GM21723 (cell line): ENCODE measurements at regions not wholly inside any gene's neighbourhood (a gene's known extent, or its start where the extent isn't known, plus 50 kb on each side); places are given as distances from the start of the nearest gene placed in this dataset.

Experiments
- ATAC-seq: cut with Tn5 transposase; IDR thresholded peaks from one replicate; pipeline ENCODE4 v1.9.1; 2021; ENCODE audit warnings: mild to moderate bottlenecking, moderate library complexity; ENCODE audit not compliant: unreplicated experiment

DNA sequence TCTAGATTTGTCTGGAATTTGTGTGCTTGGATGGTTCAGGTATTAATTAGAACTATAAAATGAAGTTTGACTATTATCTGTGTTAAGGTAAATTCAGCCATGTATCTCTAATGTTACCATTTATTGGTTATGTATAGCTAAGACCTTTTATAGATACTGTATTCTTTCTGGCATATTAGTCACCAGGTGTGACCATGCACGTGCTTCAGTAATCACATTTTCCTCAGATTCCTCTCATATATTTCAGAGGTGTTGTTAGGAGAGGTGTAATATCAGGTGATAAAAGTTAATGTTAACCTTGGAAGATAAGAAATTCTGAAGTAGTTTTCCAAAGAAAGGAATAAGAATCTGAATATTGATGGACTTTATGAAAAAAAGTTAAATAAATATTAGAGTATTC, 194.5 kb upstream of the KHDRBS2 start:
- ATAC-seq: no peak

DNA sequence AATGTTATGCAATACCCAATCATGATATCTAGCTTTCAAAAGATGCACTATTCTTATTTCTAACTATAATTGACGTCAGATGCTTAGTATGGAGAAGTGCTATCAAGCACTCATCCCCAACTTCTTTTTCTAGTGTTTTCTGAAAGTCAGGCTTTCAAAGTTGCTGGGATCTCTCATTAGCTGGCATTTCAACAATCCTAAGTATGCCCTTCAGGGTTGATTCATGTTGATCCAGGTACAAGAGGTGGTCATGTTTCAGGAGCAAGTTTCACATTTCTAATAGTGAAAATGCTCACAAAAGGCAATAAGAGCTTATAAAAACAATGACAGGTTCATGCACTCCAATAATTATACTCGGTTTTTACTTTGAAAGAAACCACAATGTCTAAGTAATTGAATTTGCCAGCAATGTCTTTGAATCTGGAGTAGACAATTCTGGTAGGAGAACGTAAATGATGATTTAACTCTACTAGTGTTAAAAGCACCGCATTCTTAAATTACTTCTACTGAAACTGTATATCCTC, 193.7 kb upstream of the KHDRBS2 start:
- no peak for ATAC-seq

DNA sequence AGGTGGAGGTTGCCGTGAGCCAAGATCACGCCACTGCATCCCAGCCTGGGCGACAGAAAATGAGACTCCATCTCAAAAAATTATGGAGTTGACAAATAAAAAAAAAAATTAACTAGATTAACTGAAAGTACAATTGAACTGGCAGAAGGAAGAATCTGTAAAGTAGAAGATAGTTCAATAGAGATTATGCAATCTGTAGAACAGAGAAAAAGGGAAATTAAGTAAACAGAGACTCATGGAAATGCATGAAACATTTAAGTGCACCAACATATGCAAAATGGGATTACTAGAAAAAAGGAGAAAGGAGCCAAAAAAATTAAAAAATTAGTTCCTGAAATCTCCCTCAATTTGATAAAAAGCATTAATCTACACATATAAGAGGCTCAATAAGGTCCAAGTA, 188.8 kb upstream of the KHDRBS2 start:
- no peak for ATAC-seq

DNA sequence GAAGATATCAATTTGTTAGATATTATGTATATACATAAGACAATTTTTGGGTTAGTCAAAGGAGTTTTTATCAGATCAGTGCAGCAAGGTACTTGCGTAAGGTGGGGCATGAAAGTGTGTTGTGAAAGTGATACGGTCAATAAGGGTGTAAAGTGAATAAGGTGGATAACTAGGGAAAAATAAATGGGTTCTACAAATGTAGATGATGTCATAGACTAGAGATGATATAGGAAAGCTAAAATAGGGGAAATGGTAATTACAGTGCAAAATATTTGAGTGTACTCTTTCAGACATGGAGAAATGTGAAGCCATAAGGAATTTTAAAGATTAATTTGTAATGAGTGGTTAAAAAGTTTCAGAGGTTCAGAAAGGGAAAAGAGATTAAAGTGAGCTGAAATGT, 180.6 kb upstream of the KHDRBS2 start:
- no peak for ATAC-seq

DNA sequence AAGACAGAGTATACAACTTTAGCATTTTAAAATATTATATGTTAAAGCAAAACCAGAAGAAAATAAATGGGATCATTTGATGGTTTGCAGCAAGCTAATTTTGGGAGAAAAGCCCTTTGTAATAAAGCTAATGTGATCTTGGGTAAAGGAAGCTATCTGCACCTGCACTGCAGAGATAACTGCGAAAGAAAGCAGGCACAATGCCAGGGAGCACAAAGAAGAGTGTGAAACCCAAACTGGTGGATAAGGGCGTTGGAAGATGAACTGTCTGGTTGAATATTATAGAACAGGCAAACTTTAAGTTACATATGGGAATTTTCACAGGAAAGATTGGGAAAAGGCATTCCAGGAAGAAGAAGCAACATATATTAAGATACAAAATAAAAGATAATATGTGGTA, 179.2 kb upstream of the KHDRBS2 start:
- no peak for ATAC-seq

DNA sequence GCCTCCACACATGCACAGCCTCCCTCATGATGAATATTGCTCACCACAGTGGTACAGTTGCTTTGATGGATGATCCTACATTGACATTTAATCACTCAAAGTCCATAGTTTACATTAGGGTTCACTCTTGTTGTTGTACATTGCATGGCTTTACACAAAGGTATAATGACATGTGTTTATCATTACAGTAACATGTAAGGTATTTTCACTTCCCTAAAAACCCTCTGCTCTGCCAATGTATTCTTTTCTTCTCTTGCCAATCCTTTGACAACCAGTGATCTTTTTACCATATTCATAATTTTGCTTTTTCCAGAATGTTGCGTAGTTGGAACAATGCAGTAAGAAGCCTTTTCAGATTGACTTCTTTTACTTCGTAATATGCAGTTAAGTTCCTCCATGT, 166.6 kb upstream of the KHDRBS2 start:
- no peak for ATAC-seq

DNA sequence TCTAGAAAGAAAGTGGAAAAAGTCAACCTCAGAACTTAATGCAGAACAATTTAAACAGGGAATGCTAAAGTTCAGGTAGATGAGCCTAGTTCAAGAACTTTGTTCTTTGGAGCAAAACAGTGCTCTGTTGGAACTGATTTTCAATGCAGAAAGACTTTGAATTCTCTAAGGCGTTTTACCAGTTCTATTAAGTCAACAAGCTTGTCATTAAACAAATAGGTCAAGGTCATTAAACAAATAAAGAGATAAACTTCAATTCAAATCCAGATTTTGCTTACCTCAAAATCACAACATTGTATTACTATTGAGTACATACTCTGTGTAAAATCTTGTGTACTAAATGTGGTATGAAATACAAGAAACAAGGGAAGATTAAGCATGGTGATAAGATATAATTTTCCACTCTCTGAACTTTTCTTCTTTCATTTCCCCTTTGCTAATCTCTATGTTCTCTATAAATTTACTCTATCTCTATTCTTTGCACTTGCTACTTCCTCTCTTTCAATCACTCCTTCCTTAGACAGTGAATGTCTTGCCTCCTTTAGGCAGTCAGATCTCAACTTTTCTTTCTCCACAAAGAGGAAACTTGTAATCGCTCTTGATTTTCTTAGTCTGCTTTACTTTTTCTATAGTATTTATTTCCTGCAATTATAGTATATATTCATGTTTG, 160.8 kb upstream of the KHDRBS2 start:
- no peak for ATAC-seq

DNA sequence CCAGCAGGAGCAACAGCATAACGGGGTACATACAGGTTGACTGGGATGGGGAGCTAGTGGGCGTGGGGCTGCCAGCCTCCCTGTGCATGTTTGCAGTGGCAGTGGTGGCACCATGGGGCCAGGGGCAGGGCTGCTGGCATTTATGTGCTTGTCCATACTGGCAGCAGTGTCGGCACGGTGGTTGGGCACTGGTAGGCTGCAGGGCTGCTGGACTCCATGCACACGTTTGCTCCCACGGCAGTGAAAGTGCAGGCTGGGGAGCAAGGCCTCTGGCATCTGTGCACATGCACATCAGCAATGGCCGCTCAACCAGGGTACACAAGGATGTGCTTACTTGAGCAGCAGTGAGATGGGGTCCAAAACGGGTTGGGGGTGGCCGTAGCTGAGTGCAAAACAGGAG, 159.5 kb upstream of the KHDRBS2 start:
- no peak for ATAC-seq

DNA sequence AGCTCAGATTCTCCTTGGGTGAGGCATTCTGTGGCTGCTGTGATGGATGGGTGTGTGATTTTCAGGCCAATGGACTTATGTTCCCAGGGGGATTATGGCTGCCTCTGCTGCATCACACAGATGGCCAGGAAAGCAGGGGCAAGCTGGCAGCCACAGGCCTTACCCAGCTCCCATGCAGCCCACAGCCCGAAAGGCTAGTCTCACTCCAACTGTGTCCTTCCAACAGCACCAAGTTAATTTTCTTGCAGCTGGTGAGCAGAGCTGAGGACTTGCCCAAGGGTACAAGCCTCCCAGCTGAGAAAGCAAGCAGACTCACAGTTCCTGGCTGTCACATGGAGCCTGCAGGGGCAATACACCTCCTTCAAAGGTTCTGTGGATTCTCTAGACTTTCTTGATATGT, 155.2 kb upstream of the KHDRBS2 start:
- ATAC-seq: no peak

DNA sequence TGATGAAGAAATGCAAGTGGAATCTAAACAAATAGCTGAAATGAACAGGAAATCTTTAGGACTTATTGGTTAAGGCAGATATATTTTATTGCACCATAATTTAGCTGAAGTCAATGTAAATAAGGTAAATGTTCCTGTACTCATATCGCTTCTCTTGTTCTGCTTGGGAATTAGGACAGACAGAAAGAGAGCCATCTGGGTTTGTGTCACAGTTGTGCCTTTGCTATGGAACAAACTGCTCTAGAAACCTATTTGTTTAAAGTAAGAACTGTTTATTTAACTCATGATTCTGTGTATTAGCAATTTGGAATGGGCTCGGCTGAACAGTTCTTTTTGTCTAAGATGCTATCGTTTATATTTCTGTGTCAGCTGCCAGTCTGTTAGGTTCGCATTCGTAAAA, 143.8 kb upstream of the KHDRBS2 start:
- ATAC-seq: no peak

DNA sequence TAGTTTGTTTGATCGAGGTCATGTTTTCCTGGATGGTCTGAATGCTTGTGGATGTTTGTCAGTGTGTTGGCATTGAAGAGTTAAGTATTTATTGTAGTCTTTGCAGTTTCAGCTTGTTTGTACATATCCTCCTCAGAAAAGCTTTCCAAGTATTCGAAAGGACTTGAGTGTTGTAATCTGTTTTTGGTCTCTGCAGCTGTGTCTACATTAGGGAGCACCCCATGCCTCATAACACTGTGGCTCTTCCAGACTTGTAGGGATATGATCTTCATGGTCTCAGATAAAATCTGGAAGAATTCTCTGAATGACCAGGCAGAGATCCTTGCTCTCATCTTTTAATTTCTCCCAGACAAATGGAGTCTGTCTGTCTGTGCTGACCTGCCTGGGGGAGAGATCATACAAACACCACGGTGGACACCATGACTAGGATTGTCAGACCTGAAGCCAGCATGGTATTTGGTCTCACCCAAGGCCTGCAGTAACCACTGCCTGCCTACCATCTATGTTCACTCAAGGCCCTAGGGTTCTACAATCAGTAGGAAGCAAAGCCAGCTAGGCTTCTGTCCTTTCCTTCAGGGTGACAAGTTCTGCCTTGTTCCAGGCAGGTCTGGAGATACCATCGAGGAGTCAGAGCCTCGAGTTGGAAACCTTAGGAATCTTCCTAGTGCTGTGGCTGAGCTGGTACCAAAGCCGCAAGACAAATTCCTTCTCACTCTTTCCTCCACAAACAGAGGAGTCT, 114.7 kb upstream of the KHDRBS2 start:
- no peak for ATAC-seq

DNA sequence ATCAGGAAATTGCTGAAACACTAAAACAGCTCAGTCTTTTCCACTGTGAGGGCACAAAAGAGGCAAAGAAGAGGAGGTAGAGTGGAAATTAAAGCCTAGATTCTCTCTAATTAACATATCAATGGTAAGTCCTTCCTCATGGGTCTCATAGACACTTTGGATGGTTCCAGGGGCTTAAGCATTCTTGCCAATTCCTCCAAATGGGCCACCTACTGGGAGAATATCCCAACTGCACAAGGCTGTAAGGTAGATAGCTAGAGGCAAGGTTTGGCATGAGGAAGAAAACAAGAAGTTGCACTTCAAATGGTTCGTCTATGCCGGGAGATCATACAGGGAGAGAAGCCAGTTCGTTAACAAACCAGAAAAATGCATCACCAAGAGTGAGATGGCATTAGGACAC, 107.6 kb upstream of the KHDRBS2 start:
- no peak for ATAC-seq

DNA sequence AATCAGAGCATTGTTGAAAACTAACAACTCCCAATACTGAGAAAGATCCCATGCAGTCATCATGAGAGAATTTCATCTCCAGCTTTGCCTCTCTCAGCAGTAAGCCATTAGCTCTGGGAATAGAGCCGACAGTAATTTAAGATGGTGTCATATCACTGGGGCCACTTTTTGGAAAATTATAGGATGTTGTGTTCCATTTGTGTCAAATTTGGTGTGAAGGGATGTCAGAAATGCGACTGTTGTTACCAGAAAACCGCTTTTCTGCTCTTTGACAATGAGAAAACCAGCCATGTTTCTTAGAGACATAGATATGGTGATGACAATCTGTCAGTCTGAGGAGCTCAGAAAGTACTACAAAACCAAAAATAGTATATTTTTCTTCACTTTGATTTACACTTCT, 106.3 kb upstream of the KHDRBS2 start:
- ATAC-seq: no peak

DNA sequence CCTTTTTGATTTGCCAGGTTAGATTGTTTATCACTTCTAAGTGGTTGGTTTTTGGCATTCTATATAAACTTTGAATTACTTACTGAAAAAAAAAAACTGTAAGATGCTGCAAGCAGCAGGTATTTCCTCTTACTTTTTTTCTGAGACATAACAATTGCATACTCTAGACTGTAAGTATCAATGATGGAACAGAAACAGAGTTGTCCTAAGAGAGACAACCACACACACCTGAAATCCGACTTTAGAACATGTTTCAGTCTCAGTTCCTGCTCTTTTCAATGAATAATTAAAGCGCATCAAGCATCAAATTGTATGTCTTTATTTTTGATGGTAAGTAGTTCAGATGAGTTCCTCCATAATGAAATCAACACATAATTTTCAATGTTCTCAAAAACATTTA, 105.3 kb upstream of the KHDRBS2 start:
- no peak for ATAC-seq

DNA sequence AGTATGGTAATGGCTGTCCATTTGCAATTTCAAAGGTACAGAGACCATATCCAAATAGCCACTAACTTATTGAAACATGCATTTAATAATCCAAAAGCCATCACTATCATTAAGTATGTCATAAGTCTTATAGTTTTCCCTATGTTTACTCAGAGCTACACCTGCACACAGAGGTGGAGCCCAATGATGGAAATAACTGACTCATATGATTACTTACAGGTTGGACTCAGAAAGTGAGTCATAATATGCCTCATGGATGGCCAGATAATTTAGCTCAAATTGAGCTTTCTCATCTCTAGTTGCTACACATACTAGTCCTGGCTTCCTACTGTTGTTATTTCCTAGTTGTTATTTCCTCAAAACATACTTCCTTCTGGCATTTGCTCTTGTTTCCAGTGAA, 104.4 kb upstream of the KHDRBS2 start:
- ATAC-seq: no peak

DNA sequence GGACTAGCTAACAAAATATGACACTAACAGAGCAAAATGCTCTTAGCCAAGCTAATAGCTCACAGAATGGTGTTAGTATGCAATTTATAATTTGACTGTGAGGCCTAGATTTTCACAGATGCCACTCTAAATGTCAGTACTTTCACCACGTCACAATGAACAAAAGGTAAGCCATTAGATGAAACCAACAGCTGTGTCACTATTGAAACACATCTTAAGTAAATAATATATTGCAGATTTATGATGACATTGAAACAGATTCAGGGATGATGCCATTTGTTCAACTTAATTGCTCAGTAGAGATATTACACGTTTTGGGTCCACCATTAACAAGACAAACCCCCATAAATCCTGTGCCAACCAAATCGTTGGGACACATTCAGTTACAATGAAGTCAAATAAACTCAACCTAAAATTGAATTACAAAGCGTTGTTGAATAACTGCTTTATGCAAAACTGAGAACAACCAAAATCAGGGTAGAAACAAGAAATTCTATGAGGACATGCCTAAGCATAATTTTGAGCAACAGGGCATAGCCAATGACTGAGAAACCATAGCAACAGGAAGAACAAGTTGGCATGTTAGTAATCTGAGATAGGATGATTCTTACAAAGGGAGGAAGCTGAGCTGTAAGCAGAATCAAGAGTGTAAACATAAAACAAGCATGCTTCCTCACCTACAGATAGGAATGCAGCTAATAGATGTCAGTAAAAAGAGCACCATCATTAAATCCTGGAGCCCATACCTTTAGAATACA, 85.6 kb upstream of the KHDRBS2 start:
- no peak for ATAC-seq

DNA sequence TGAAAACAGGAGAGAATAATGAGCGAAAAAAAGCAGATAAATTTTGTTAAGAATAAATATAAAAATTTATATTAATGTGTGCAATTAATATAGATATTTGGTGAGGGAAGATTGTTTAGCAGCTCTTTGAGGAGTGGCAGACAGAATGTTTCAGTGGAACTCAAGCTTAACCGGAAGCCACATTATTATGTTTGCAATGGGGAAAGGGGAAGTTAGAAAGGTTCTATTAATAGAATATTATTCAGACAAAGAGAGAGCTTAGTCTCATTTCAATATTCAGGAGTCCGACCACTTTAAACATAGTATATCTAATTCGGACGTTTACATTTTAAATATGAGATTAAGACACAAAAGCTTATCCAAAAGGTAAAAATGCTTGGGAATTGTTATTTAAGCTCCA, 81.6 kb upstream of the KHDRBS2 start:
- ATAC-seq: peak; percentile 100

DNA sequence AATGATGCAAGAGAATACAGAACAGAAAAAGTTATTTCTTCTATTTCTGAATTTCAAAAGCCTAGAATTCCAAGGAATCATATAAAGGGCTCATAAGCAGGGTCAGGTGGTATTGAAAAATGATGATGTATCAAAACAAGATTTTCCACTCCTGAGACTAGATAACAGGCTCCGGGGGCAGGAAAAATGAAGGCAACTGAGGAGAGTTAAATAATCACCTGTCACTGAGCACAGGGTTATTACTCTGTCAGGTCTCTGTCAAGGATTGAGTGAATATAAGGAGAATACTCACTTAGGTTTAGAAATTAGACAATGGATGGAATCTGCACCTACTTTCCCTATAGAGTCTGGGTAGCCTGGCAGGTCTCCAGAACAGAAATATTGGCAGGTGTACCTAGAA, 76.1 kb upstream of the KHDRBS2 start:
- ATAC-seq: no peak

DNA sequence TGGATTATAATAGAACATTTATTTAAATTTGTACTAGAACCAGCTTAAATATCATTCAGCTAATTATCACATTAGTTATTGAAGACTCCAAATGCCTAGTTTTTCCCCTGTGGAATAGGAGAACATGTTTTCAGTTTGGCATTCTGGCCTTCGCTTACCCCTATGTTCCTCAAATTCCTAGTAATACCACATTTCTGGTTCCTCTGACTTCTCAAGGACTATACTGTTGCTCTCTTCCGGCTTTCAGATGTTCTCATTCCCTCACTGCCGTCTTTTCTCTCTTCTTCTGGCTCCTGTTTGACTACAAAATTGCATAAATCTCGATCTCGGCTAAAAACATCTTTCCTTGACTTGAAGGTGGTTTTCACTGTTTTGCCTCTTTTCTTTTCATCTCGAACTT, 71.8 kb upstream of the KHDRBS2 start:
- ATAC-seq: no peak

DNA sequence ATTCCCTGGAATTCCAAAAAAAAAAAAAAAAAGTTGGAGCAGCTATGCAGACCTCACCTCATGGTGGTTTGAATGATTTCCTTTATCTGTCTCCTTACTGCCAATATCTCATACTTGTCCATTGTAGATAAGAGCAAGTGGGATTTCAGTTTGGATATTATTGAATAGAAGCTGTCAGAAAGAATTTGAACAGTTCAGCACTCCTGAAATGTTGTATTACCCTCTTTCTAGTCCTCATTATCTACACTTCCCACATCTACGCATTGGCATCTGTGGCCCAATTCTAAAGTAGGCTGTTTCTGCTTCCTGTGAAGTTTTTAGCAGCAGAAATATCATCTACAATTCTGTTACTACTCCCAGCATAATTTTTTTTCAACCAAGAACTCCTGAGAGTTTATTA, 68.2 kb upstream of the KHDRBS2 start:
- ATAC-seq: no peak

DNA sequence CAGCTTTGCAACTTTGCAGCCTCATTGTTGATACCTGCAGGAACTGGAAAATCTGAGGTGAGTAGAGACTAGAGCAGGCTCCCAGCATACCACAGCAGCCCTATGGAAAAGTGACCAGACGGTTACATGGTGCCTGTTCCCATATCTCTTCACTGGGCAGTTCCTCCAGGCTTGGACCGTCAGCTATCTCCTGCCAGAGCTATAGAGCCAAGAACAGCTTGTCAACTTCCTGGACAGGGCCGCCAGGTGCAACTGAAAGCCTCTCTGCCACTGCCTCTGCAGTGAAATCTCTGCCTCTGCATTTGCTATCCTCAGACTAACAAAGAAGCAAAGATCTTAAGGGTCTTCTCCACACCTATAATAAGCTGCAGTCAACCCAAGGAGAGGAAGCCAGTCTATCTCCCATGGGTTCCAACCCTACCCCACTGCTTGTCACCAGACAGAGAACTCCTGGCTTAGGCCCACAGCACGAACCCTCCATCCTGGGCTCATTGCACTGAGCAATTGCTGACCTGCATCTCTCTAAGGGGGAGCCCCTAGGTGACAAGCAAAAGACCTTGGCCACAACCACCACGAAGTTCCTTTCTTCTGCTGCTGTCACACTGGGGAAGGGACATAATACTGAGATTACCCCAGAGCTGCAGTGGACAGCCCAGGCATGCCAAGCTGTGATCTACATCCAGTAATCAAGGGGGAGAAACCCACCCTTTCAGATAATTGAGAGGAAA, 60.1 kb upstream of the KHDRBS2 start:
- no peak for ATAC-seq
